ENCODE measurements at regions not wholly inside any gene's neighbourhood (a gene's known extent, or its start where the extent isn't known, plus 50 kb on each side); places are given as distances from the start of the nearest gene placed in this dataset.

DNA sequence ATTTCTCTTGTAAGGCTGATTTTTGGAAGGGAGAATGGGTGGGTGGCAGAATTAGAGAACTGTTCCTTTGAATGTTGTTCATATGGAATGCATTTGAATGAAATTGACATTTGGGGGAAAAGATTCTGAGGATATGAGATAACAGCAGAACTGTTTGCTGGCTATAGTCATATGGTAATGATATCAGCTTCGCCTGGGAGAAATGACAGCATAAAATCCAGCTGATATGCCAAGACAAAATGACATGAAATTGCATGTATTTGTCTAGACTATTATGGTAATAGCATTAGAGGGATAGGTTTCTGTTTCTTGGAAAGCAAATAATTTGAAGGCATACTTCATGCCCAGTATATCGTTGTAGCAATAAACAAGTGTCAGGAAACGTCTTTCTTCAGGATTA is 150.8 kb upstream of the SPATS2L start:
- H3K9me3 Mint-ChIP-seq (ENCODE audit: unreplicated experiment) = peaks cover 3% of the 10 kb centered on the region
- Histone ChIP-seq H3K4me3 (ENCODE audit: insufficient read depth, low read depth, low read length) (no peak overlapping the region), H3K27me3 (ENCODE audit: insufficient read depth, low read length) (no peaks in the 10 kb centered on the region), H3K36me3 (ENCODE audit: insufficient read depth, low read length) (no peaks in the 10 kb centered on the region), H3K79me2 (ENCODE audit: insufficient read depth, low read length) (no peaks in the 10 kb centered on the region), H3K9ac (ENCODE audit: low read length) (no peak overlapping the region), H4K20me1 (ENCODE audit: insufficient read depth, low read length) (no peaks in the 10 kb centered on the region), H3K9me3 (ENCODE audit: insufficient read depth, low read depth, low read length) (no peaks in the 10 kb centered on the region), H2AFZ (ENCODE audit: low read depth, low read length) (no peak overlapping the region), H3K4me1 (ENCODE audit: insufficient read depth, low read length) (peaks cover 22% of the 10 kb centered on the region), H3K4me2 (ENCODE audit: low read length) (peak overlapping the region; percentile 73), H3K27ac (ENCODE audit: low read depth, low read length) (no peak overlapping the region)
- TF ChIP-seq, protein P1, sequence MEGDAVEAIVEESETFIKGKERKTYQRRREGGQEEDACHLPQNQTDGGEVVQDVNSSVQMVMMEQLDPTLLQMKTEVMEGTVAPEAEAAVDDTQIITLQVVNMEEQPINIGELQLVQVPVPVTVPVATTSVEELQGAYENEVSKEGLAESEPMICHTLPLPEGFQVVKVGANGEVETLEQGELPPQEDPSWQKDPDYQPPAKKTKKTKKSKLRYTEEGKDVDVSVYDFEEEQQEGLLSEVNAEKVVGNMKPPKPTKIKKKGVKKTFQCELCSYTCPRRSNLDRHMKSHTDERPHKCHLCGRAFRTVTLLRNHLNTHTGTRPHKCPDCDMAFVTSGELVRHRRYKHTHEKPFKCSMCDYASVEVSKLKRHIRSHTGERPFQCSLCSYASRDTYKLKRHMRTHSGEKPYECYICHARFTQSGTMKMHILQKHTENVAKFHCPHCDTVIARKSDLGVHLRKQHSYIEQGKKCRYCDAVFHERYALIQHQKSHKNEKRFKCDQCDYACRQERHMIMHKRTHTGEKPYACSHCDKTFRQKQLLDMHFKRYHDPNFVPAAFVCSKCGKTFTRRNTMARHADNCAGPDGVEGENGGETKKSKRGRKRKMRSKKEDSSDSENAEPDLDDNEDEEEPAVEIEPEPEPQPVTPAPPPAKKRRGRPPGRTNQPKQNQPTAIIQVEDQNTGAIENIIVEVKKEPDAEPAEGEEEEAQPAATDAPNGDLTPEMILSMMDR (IDR thresholded peaks at IDR 0.05; ENCODE audit: insufficient read depth, low read depth, low read length) = no peak
- no peak for TF ChIP-seq EZH2 (IDR thresholded peaks at IDR 0.05; ENCODE audit: insufficient read depth, low read length)
- no peak overlapping the region for H3K4me3 Mint-ChIP-seq (ENCODE audit: unreplicated experiment)
- H3K27me3 Mint-ChIP-seq (ENCODE audit: low read depth, unreplicated experiment) = no peaks in the 10 kb centered on the region
- FAIRE-seq (no peak), DNase-seq (ENCODE audit: low read depth) (no peak)
- peaks cover 39% of the 10 kb centered on the region for H3K4me1 Mint-ChIP-seq (ENCODE audit: low read depth, unreplicated experiment)
- H3K36me3 Mint-ChIP-seq (ENCODE audit: low read depth, unreplicated experiment) = peaks cover 4% of the 10 kb centered on the region
- no peak overlapping the region for H3K27ac Mint-ChIP-seq (ENCODE audit: unreplicated experiment)

DNA sequence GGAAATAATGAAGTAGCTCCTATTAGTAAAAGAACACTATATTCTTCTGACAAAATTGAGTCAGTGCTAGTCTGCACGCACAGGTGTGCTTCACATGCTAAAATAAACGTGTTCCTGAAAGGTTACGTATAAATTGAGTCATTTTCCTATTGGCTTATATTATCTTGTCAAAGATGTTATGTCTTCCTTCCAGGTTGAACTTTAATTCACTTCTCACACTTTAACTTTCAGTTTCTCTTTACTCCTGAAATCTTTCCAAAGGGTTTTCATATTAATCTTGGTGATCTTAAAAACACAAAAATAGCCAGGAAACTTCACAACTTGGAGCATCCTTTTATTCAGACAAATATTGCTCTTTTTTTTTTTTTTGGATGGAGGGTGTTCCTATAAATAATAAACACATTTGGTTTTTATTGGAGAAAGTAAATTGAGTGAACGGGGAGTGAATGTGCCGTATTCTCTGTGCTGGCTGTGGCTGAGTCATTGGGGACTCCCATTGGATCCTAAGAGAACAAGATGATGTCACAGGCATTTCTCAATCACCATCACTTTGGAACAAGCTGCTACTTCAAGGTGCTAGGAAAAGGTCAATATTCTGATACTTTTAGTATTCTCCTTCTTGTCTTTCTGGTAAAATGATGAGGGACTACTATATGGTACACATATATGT is 150.2 kb upstream of the SPATS2L start:
- Mint-ChIP-seq H3K4me3 (ENCODE audit: unreplicated experiment) (no peak overlapping the region), H3K27me3 (ENCODE audit: low read depth, unreplicated experiment) (no peaks in the 10 kb centered on the region), H3K36me3 (ENCODE audit: low read depth, unreplicated experiment) (peaks cover 4% of the 10 kb centered on the region), H3K27ac (ENCODE audit: unreplicated experiment) (peak overlapping the region; percentile 15), H3K4me1 (ENCODE audit: low read depth, unreplicated experiment) (peaks cover 39% of the 10 kb centered on the region), H3K9me3 (ENCODE audit: unreplicated experiment) (no peaks in the 10 kb centered on the region)
- no peaks in the 10 kb centered on the region for H4K20me1 ChIP-seq (ENCODE audit: insufficient read depth, low read length)
- peaks cover 22% of the 10 kb centered on the region for H3K4me1 ChIP-seq (ENCODE audit: insufficient read depth, low read length)
- H3K36me3 ChIP-seq (ENCODE audit: insufficient read depth, low read length) = no peaks in the 10 kb centered on the region
- no peaks in the 10 kb centered on the region for H3K79me2 ChIP-seq (ENCODE audit: insufficient read depth, low read length)
- peak overlapping the region; percentile 50 for H3K9ac ChIP-seq (ENCODE audit: low read length)
- H3K27me3 ChIP-seq (ENCODE audit: insufficient read depth, low read length) = no peaks in the 10 kb centered on the region
- peak overlapping the region; percentile 44 for H3K4me3 ChIP-seq (ENCODE audit: insufficient read depth, low read depth, low read length)
- DNase-seq (ENCODE audit: low read depth) = peak; percentile 78
- H3K27ac ChIP-seq (ENCODE audit: low read depth, low read length) = no peak overlapping the region
- H2AFZ ChIP-seq (ENCODE audit: low read depth, low read length) = no peak overlapping the region
- no peak for TF ChIP-seq EZH2 (IDR thresholded peaks at IDR 0.05; ENCODE audit: insufficient read depth, low read length)
- TF ChIP-seq, protein P1 (IDR thresholded peaks at IDR 0.05; ENCODE audit: insufficient read depth, low read depth, low read length) = no peak
- H3K4me2 ChIP-seq (ENCODE audit: low read length) = peak overlapping the region; percentile 73
- peak; percentile 52 for FAIRE-seq
- H3K9me3 ChIP-seq (ENCODE audit: insufficient read depth, low read depth, low read length) = no peaks in the 10 kb centered on the region

DNA sequence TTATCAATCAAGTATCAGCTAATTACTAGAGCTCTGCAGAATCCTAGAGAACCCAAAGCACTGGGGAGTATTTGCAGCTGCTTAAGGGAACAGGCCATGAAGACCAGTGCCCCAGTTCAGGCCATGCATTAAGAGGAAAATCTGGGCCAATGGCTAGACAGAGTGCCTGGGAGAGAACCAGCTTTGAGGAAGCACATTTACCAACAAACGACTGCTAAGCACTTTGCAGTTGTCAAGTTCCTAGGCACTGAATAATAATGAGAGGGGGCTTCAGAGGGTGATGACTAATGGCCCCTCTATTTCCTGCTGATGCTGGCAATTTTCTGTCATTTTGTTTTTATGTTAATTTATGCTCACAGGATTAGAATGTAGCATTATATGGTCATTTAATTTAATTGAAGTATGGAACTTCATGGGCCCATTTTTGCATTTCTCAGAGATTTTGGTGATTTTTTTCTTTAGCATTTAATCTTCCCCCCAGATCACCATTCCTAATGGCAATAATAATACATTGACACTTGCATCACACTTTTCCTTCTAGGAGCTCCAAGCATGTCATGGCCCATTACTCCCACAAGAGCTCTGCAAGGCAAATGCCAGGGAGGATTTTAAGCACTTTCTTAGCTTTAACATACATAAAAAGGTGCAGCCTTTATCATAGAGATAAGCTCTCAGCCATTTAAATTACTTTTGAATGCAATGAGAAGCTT is 147.7 kb upstream of the SPATS2L start:
- Histone ChIP-seq H3K36me3 (ENCODE audit: insufficient read depth, low read length) (no peaks in the 10 kb centered on the region), H3K4me1 (ENCODE audit: insufficient read depth, low read length) (peaks cover 22% of the 10 kb centered on the region), H3K9me3 (ENCODE audit: insufficient read depth, low read depth, low read length) (no peaks in the 10 kb centered on the region), H3K27ac (ENCODE audit: low read depth, low read length) (no peak overlapping the region), H3K27me3 (ENCODE audit: insufficient read depth, low read length) (no peaks in the 10 kb centered on the region), H3K4me3 (ENCODE audit: insufficient read depth, low read depth, low read length) (no peak overlapping the region), H3K4me2 (ENCODE audit: low read length) (no peak overlapping the region), H3K79me2 (ENCODE audit: insufficient read depth, low read length) (no peaks in the 10 kb centered on the region), H2AFZ (ENCODE audit: low read depth, low read length) (no peak overlapping the region), H3K9ac (ENCODE audit: low read length) (no peak overlapping the region), H4K20me1 (ENCODE audit: insufficient read depth, low read length) (no peaks in the 10 kb centered on the region)
- no peak for DNase-seq (ENCODE audit: low read depth)
- TF ChIP-seq, protein P1 (IDR thresholded peaks at IDR 0.05; ENCODE audit: insufficient read depth, low read depth, low read length) = no peak
- TF ChIP-seq EZH2 (IDR thresholded peaks at IDR 0.05; ENCODE audit: insufficient read depth, low read length) = no peak
- Mint-ChIP-seq H3K27ac (ENCODE audit: unreplicated experiment) (peak overlapping the region; percentile 55), H3K36me3 (ENCODE audit: low read depth, unreplicated experiment) (no peaks in the 10 kb centered on the region), H3K4me3 (ENCODE audit: unreplicated experiment) (no peak overlapping the region), H3K9me3 (ENCODE audit: unreplicated experiment) (no peaks in the 10 kb centered on the region), H3K27me3 (ENCODE audit: low read depth, unreplicated experiment) (no peaks in the 10 kb centered on the region), H3K4me1 (ENCODE audit: low read depth, unreplicated experiment) (peaks cover 39% of the 10 kb centered on the region)
- FAIRE-seq = no peak

Measured in astrocyte (in vitro differentiated cells and primary cell).